ENCODE measurements at regions not wholly inside any gene's neighbourhood (a gene's known extent, or its start where the extent isn't known, plus 50 kb on each side); places are given as distances from the start of the nearest gene placed in this dataset.

DNA sequence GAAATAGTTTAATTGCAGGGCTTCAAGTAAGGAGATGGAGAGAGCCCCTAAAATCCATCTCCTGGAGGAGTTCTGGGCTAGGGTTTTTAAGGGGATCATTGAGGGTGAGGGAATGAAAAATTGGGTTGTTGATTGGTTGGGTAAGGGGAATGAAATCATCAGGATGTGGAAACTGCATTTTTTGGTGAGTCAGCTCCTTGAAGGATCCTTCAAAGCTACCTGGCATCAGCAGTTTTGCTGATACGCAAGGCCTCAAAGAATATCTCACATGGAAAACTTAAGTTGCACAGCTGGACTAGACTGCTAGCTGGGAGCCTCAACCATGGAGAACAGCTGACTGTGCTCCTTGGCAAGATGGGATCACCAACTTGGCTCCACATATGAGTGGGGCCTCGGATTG lies 136.7 kb downstream of the FGF10 start:
- no peaks in the 10 kb centered on the region for H3K36me3 ChIP-seq (replicated peaks)
- in situ Hi-C loops (cut with HindIII; ENCODE audit: low pct_ligation_motif_present, low sequenced_read_pairs): no loop called here
- no peak for DNase-seq
- no peak overlapping the region for H3K27ac ChIP-seq
- H3K27me3 ChIP-seq (replicated peaks): no peaks in the 10 kb centered on the region
- TF ChIP-seq, protein P1, sequence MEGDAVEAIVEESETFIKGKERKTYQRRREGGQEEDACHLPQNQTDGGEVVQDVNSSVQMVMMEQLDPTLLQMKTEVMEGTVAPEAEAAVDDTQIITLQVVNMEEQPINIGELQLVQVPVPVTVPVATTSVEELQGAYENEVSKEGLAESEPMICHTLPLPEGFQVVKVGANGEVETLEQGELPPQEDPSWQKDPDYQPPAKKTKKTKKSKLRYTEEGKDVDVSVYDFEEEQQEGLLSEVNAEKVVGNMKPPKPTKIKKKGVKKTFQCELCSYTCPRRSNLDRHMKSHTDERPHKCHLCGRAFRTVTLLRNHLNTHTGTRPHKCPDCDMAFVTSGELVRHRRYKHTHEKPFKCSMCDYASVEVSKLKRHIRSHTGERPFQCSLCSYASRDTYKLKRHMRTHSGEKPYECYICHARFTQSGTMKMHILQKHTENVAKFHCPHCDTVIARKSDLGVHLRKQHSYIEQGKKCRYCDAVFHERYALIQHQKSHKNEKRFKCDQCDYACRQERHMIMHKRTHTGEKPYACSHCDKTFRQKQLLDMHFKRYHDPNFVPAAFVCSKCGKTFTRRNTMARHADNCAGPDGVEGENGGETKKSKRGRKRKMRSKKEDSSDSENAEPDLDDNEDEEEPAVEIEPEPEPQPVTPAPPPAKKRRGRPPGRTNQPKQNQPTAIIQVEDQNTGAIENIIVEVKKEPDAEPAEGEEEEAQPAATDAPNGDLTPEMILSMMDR (IDR thresholded peaks at IDR 0.05; ENCODE audit: low read depth, low read length, missing control alignments): no peak
- H3K4me3 ChIP-seq (ENCODE audit: low read depth, low read length): no peak overlapping the region

DNA sequence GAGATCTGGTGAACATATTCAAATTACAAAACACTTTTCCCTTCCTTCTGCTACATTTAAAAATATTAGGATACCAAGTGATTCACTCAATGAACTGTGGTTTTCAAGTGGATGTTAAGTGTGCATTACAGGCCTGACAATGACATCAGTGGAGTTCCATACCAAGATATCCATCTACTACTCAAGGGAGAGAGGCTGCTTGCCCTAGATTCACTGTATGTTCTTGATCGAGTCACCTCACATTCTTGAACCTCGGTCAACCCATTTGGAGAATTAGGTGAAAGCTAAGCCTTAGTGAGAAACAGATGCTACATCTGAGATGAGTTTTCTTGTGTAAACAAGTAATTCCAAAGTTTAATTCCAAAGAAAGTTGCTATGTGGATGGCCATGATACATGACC lies 142.2 kb downstream of the FGF10 start:
- no peaks in the 10 kb centered on the region for H3K36me3 ChIP-seq (replicated peaks)
- H3K27me3 ChIP-seq (replicated peaks): no peaks in the 10 kb centered on the region
- TF ChIP-seq, protein P1 (IDR thresholded peaks at IDR 0.05; ENCODE audit: low read depth, low read length, missing control alignments): no peak
- no peak overlapping the region for H3K27ac ChIP-seq
- no peak overlapping the region for H3K4me3 ChIP-seq (ENCODE audit: low read depth, low read length)
- DNase-seq: no peak
- in situ Hi-C loops (cut with HindIII; ENCODE audit: low pct_ligation_motif_present, low sequenced_read_pairs): no loop called here

- no peaks in the 10 kb centered on the region for H3K36me3 ChIP-seq (replicated peaks)
- H3K27ac ChIP-seq: no peak overlapping the region
- no peak overlapping the region for H3K4me3 ChIP-seq (ENCODE audit: low read depth, low read length)
- no peak for DNase-seq
- in situ Hi-C loops (cut with HindIII; ENCODE audit: low pct_ligation_motif_present, low sequenced_read_pairs): no loop called here
- TF ChIP-seq, protein P1 (IDR thresholded peaks at IDR 0.05; ENCODE audit: low read depth, low read length, missing control alignments): no peak
- H3K27me3 ChIP-seq (replicated peaks): no peaks in the 10 kb centered on the region
Observed at GRCh38 chr5:44245935-44246334, 143.3 kb downstream of the FGF10 start.

DNA sequence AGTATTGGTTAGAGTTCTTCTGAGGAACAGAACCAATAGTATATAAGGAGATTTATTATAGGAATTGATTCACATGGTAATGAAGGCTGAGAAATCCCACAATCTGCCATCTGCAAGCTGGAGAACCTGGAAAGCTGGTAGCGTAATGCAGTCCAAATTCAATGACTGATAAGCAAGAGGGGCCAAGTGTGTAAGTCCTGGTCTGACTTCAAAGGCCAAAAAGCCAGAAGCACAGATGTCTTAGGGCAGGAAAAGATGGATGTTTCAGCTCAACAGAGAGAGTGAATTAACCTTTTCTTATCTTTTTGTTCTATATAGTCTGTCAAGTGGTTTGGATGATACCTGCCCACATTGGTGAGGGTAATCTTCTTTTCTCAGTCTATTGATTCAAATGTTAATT lies 146.4 kb downstream of the FGF10 start:
- Histone ChIP-seq H3K4me3 (ENCODE audit: low read depth, low read length) (no peak overlapping the region), H3K36me3 (replicated peaks) (no peaks in the 10 kb centered on the region), H3K27me3 (replicated peaks) (no peaks in the 10 kb centered on the region), H3K27ac (no peak overlapping the region)
- TF ChIP-seq, protein P1 (IDR thresholded peaks at IDR 0.05; ENCODE audit: low read depth, low read length, missing control alignments): no peak
- in situ Hi-C loops (cut with HindIII; ENCODE audit: low pct_ligation_motif_present, low sequenced_read_pairs): no loop called here
- no peak for DNase-seq

DNA sequence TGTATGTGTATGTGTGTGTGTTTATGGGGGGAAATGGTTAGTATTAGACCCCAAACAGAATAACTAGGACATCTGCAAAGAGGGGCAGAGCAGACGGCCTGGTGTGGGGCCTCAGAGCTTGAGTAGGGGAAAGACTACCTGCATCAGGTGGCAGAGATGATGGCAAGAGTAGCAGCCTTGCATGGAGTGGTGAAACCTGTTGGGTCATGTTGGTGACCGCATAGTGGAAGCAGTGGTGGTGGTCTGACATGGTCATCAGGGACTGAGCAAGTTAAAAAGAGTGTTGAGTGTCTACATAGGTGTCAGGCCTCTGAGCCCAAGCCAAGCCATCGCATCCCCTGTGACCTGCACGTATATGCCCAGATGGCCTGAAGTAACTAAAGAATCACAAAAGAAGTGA lies 153.2 kb downstream of the FGF10 start:
- DNase-seq: no peak
- no peaks in the 10 kb centered on the region for H3K36me3 ChIP-seq (replicated peaks)
- in situ Hi-C loops (cut with HindIII; ENCODE audit: low pct_ligation_motif_present, low sequenced_read_pairs): no loop called here
- TF ChIP-seq, protein P1 (IDR thresholded peaks at IDR 0.05; ENCODE audit: low read depth, low read length, missing control alignments): no peak
- H3K27ac ChIP-seq: no peak overlapping the region
- H3K4me3 ChIP-seq (ENCODE audit: low read depth, low read length): no peak overlapping the region
- H3K27me3 ChIP-seq (replicated peaks): no peaks in the 10 kb centered on the region

DNA sequence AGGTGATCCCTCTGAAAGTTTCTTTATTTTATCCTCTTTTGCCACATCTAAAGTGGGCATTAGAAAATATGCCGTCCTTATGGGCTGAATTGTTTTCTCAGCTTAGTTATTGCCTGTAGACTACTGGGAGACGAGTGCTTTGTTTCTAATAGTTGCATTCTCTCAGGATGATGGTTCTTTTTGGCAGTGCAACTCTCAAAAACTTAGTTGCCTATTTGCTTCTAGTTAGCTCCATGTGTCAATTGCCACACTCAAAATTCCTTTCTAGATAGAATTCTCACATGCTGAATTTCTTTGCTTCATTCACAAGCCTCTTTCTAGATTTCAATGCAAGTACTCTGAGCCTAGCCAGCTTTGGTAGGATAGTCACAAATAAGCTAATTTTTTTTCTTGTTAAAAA lies 155.5 kb downstream of the FGF10 start:
- TF ChIP-seq, protein P1 (IDR thresholded peaks at IDR 0.05; ENCODE audit: low read depth, low read length, missing control alignments): no peak
- Histone ChIP-seq H3K27ac (no peak overlapping the region), H3K4me3 (ENCODE audit: low read depth, low read length) (no peak overlapping the region), H3K27me3 (replicated peaks) (no peaks in the 10 kb centered on the region), H3K36me3 (replicated peaks) (no peaks in the 10 kb centered on the region)
- DNase-seq: no peak
- in situ Hi-C loops (cut with HindIII; ENCODE audit: low pct_ligation_motif_present, low sequenced_read_pairs): no loop called here

Data from brain microvascular endothelial cell (primary cell).